Subcutaneous abdominal adipose tissue (tissue), 5 donors: ENCODE measurements at regions not wholly inside any gene's neighbourhood (a gene's known extent, or its start where the extent isn't known, plus 50 kb on each side); places are given as distances from the start of the nearest gene placed in this dataset.

ENCODE experiments used
- H3K27ac ChIP-seq: one replicate; pipeline ENCODE4 v1.7.0; 2013; ENCODE audit warnings: low read depth, mild to moderate bottlenecking, inconsistent platforms, low read length, moderate library complexity
- H3K27me3 ChIP-seq, 5 donors: one replicate each; pipeline ENCODE4 v1.7.0; 2013; ENCODE audit warnings: low read length in 5 of 5, inconsistent platforms in 1 of 5; ENCODE audit not compliant: control insufficient read depth in 5 of 5, insufficient read depth in 4 of 5
- H3K36me3 ChIP-seq, 5 donors: one replicate each; pipeline ENCODE4 v1.7.0; 2013; ENCODE audit warnings: low read length in 5 of 5; ENCODE audit not compliant: control insufficient read depth in 5 of 5, insufficient read depth in 5 of 5
- H3K4me1 ChIP-seq, 5 donors: one replicate each; pipeline ENCODE4 v1.7.0; 2013; ENCODE audit warnings: low read length in 5 of 5, mild to moderate bottlenecking in 3 of 5, moderate library complexity in 1 of 5; ENCODE audit not compliant: control insufficient read depth in 5 of 5, insufficient read depth in 5 of 5
- H3K4me3 ChIP-seq, 5 donors: one replicate each; pipeline ENCODE4 v1.7.0; 2013; ENCODE audit warnings: low read length in 5 of 5, low read depth in 1 of 5
- H3K9ac ChIP-seq, 5 donors: one replicate each; pipeline ENCODE4 v1.7.0; 2013; ENCODE audit warnings: low read length in 5 of 5, mild to moderate bottlenecking in 4 of 5, moderate library complexity in 3 of 5
- H3K9me3 ChIP-seq, 5 donors: one replicate each; pipeline ENCODE4 v1.7.0; 2013; ENCODE audit warnings: low read length in 5 of 5; ENCODE audit not compliant: control insufficient read depth in 5 of 5
- donor health status: healthy.
- donor health status: healthy.
- donor health status: healthy.
- donor health status: healthy.
- donor health status: healthy.

DNA sequence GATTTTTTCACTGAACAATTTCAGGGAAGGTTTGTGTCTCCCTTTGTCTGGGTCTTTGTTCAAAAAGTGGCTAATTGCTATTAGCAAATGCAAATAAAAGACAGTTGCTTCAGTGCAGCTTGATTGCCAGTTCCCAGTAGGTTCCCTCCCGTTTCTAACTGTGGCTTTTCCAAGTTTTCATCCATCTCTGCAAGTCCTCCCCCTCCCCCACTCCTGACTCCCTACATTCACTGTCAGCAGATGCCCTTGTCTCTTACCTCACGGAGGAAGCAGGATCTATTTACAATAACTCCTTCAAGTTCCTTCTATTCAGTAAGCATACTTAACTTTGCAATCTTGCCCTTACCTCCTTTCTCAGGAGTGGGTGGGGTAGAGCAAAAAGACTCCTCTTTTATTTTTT, 55.4 kb upstream of the SCEL start:
- Histone ChIP-seq H3K27me3 (no peaks in the 10 kb centered on the region), H3K27ac (peak overlapping the region; percentile 91), H3K36me3 (no peaks in the 10 kb centered on the region), H3K9ac (peak overlapping the region in 2 of 5 donors; percentile 6 to 76), H3K4me3 (peak overlapping the region in 1 of 5 donors; percentile 17), H3K4me1 (peaks cover 3 to 39% (median 22%) of the 10 kb centered on the region in 5 donors), H3K9me3 (peaks cover 0 to 3% (median 0%) of the 10 kb centered on the region in 5 donors)

DNA sequence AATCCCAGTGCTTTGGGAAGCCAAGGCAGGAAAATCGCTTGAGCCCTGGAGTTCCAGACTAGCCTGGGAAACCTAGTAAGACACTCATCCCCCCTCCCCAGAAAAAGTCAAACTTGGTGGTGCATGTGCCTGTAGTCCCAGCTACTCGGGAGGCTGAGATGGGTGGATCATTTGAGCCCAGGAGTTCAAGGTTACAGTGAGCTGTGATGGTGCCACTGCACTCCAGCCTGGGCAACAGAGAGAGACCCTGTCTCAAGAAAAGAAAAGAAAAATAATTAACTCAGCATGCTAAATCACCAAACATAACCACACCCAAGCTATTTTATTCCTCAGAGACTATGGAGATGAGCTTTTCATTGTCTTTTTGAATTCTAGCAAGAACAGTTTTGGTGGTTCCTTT, 56.2 kb upstream of the SCEL start:
- no peak overlapping the region for H3K4me3 ChIP-seq
- peak overlapping the region in 2 of 5 donors; percentile 10 to 76 for H3K9ac ChIP-seq
- H3K27ac ChIP-seq, result peak overlapping the region; percentile 91
- peaks cover 3 to 39% (median 22%) of the 10 kb centered on the region in 5 donors for H3K4me1 ChIP-seq
- H3K9me3 ChIP-seq, result peaks cover 0 to 3% (median 0%) of the 10 kb centered on the region in 5 donors
- H3K27me3 ChIP-seq, result no peaks in the 10 kb centered on the region
- no peaks in the 10 kb centered on the region for H3K36me3 ChIP-seq

DNA sequence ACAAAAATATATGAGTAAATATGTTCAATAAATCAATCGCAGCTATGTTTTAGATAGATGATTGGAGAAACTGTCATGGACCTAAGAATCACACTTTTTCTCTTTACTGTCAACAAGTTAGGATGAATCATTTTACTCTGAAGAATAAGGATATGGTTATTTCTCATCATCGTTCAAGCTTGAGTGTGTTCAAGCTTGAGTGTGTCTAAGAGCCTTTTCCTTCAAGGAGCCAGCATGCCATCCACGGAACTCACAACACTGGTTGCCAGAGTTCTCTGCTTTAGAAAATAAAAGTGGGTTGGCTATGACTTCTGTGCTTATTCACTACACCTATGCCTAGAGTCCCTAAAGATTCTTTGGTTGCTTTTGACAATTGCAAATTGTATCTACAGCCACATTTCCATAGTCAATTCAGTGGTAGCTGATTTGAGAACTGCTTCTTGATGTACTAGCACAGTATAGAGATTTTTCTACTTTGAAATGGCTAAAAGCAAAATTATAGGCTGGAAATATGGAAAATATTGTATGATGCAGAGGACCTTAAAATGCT, 58.1 kb upstream of the SCEL start:
- Histone ChIP-seq H3K27me3 (no peaks in the 10 kb centered on the region), H3K9me3 (no peaks in the 10 kb centered on the region), H3K36me3 (no peaks in the 10 kb centered on the region), H3K4me1 (peaks cover 3 to 39% (median 22%) of the 10 kb centered on the region in 5 donors), H3K27ac (peak overlapping the region; percentile 91), H3K4me3 (peak overlapping the region in 1 of 5 donors; percentile 78), H3K9ac (peak overlapping the region in 2 of 5 donors; percentile 25 to 79)

DNA sequence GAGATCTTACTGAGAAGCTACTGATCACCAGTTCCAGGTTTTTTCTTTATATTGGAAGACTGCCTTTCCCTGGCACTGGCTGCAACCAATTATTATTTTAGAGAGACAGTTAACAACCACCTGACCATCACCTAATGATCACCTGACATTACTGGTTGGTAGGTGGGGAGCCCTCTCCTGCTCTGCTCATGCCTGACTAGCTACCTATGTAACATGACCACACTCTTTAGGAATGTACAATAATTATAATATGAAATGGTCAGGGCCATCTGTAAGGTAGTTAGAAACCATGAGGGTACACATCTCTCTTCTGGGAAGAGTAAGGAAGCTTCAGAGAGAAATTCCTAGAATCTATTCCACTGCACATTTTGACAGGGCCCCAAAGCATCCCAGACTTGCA, 59.0 kb upstream of the SCEL start:
- Histone ChIP-seq H3K9ac (no peak overlapping the region), H3K4me3 (no peak overlapping the region), H3K36me3 (no peaks in the 10 kb centered on the region)

GRCh38 chr13:77475345-77476084, 60.0 kb upstream of the SCEL start:
- no peak overlapping the region for H3K4me3 ChIP-seq
- no peak overlapping the region for H3K9ac ChIP-seq
- H3K4me1 ChIP-seq, result peaks cover 3 to 45% (median 33%) of the 10 kb centered on the region in 5 donors
- H3K27me3 ChIP-seq, result no peaks in the 10 kb centered on the region
- H3K36me3 ChIP-seq, result no peaks in the 10 kb centered on the region
- no peaks in the 10 kb centered on the region for H3K9me3 ChIP-seq
- no peak overlapping the region for H3K27ac ChIP-seq

More for the DNA sequence above, 59.0 kb upstream of the SCEL start:
- H3K27me3 ChIP-seq, result no peaks in the 10 kb centered on the region
- H3K4me1 ChIP-seq, result peaks cover 3 to 43% (median 27%) of the 10 kb centered on the region in 5 donors
- H3K27ac ChIP-seq, result peak overlapping the region; percentile 47
- H3K9me3 ChIP-seq, result no peaks in the 10 kb centered on the region

- H3K27me3 ChIP-seq, result no peaks in the 10 kb centered on the region
- H3K27ac ChIP-seq, result peak overlapping the region; percentile 80
- no peak overlapping the region for H3K4me3 ChIP-seq
- H3K9ac ChIP-seq, result peak overlapping the region in 3 of 5 donors; percentile 3 to 70 (median 61)
- no peaks in the 10 kb centered on the region for H3K36me3 ChIP-seq
- no peaks in the 10 kb centered on the region for H3K9me3 ChIP-seq
- peaks cover 0 to 14% (median 13%) of the 10 kb centered on the region in 5 donors for H3K4me1 ChIP-seq
Observed at GRCh38 chr13:77470986-77471385, 64.5 kb upstream of the SCEL start.

GRCh38 chr13:77466753-77467422, 68.6 kb upstream of the SCEL start:
- Histone ChIP-seq H3K9ac (no peak overlapping the region), H3K9me3 (no peaks in the 10 kb centered on the region), H3K27me3 (no peaks in the 10 kb centered on the region), H3K27ac (peak overlapping the region; percentile 51), H3K36me3 (no peaks in the 10 kb centered on the region), H3K4me3 (no peak overlapping the region), H3K4me1 (peaks cover 0 to 43% (median 35%) of the 10 kb centered on the region in 5 donors)

GRCh38 chr13:77465603-77466195, 69.8 kb upstream of the SCEL start:
- Histone ChIP-seq H3K9me3 (no peaks in the 10 kb centered on the region), H3K27ac (peak overlapping the region; percentile 87), H3K4me1 (peaks cover 0 to 42% (median 28%) of the 10 kb centered on the region in 5 donors), H3K27me3 (no peaks in the 10 kb centered on the region), H3K9ac (peak overlapping the region in 1 of 5 donors; percentile 53), H3K4me3 (no peak overlapping the region), H3K36me3 (no peaks in the 10 kb centered on the region)

- peaks cover 0 to 50% (median 31%) of the 10 kb centered on the region in 5 donors for H3K4me1 ChIP-seq
- peak overlapping the region in 1 of 5 donors; percentile 6 for H3K9ac ChIP-seq
- no peaks in the 10 kb centered on the region for H3K27me3 ChIP-seq
- H3K4me3 ChIP-seq, result no peak overlapping the region
- no peaks in the 10 kb centered on the region for H3K9me3 ChIP-seq
- no peaks in the 10 kb centered on the region for H3K36me3 ChIP-seq
- H3K27ac ChIP-seq, result peak overlapping the region; percentile 78
Observed at GRCh38 chr13:77460195-77460594, 75.3 kb upstream of the SCEL start.
